NB4 (cell line): ENCODE measurements at regions not wholly inside any gene's neighbourhood (a gene's known extent, or its start where the extent isn't known, plus 50 kb on each side); places are given as distances from the start of the nearest gene placed in this dataset.

Experiments used
- POLR2A ChIP-seq: IDR thresholded peaks from 2 replicates; pipeline ENCODE4 v1.6.1; 2011; ENCODE audit warnings: mild to moderate bottlenecking; ENCODE audit not compliant: insufficient read length; ENCODE audit errors: extremely low read depth
- TF ChIP-seq, protein P1 (sequence below): IDR thresholded peaks from one replicate; pipeline ENCODE4 v1.5.1; 2012; ENCODE audit warnings: low read depth, low read length

DNA sequence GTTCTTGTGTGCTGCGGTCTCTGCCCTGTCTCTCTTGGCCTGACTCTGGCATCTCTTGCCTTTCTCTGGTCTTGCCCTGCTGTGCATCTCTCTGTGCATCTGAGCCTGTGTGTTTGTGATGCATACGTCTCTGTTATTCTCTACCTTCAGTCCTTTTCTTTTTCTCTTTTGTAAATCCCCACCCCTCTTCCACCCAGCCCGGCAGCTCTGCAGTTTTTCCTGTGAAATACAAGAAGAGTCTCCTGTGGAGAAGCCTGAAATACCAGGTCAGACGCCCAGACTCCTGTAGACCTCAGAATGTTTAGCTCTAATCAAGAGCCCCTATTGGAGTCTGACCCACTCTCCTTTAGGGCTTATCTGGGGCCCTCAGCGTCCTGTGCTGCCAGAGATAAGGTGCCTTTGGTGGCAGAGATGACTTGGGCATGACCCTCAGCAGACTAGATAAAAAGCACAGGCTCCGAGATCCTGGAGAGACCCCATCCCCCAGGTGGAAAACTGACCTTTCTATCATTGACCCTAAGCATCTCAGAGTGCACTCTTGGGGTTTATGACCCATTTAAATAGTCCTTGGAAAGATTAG, 167.5 kb upstream of the SRRM4 start:
- TF ChIP-seq, protein P1, sequence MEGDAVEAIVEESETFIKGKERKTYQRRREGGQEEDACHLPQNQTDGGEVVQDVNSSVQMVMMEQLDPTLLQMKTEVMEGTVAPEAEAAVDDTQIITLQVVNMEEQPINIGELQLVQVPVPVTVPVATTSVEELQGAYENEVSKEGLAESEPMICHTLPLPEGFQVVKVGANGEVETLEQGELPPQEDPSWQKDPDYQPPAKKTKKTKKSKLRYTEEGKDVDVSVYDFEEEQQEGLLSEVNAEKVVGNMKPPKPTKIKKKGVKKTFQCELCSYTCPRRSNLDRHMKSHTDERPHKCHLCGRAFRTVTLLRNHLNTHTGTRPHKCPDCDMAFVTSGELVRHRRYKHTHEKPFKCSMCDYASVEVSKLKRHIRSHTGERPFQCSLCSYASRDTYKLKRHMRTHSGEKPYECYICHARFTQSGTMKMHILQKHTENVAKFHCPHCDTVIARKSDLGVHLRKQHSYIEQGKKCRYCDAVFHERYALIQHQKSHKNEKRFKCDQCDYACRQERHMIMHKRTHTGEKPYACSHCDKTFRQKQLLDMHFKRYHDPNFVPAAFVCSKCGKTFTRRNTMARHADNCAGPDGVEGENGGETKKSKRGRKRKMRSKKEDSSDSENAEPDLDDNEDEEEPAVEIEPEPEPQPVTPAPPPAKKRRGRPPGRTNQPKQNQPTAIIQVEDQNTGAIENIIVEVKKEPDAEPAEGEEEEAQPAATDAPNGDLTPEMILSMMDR, result no peak
- no peak for TF ChIP-seq POLR2A
